ENCODE measurements at regions not wholly inside any gene's neighbourhood (a gene's known extent, or its start where the extent isn't known, plus 50 kb on each side); places are given as distances from the start of the nearest gene placed in this dataset.

DNA sequence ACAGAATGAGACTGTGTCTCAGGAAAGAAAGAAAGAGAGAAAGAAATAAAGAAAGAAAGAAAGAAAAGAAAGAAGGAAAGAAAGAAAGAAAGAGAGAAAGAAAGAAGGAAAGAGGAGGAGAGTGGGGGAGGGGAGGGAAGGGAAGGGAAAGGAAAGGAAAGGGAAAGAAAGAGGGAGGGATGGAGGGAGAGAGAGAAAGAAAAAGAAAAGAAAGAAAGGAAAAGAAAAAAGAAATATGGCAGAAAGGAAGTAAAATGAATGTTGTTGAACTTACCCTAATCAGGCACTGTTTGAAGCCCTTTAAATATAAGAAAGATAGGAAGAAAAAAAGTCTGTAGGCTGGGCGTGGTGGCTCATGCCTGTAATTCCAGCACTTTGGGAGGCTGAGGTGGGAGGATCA, 276.1 kb downstream of the INSC start:
- DNase-seq, result no peak

DNA sequence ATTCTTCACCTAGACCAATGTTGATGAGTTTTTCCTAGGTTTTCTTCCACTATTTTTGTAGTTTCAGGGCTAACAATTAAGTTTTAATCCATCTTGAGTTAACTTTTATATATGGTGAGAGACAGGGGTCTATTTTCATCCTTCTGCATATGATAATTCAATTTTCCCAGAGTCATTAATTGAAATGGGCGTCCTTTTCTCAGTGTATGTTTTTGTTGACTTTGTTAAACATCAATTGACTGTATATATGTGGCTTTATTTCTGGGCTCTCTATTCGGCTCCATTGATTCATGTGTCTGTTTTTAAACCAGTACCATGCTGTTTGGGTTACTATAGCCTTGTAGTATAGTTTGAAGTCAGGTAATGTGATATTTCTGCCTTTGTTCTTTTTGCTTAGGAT, 282.1 kb downstream of the INSC start:
- DNase-seq, result no peak

DNA sequence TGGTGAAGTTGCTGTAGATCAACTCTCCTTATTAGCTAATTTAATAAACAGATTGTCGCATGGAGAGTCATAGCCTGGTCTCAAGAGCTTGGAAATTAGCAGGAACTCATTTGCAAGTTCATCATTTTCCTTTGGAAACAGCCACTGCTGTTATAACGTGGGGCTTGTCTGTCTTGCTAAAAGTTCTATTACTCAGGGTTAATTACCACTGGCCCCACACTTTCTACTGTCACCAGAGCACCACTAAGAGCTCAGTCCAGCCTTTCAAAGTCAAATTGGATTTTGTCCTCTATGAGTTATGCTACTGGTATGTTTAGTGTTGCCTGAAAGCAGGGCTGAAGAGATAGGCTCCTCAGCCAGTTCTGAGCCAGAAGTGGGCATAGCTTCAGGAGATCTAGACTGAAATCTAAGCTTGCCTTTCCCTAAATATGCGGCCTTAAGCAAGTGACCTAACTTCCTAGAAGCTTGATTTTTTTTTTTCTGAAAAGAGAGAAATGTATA, 292.2 kb downstream of the INSC start:
- DNase-seq, result no peak

DNA sequence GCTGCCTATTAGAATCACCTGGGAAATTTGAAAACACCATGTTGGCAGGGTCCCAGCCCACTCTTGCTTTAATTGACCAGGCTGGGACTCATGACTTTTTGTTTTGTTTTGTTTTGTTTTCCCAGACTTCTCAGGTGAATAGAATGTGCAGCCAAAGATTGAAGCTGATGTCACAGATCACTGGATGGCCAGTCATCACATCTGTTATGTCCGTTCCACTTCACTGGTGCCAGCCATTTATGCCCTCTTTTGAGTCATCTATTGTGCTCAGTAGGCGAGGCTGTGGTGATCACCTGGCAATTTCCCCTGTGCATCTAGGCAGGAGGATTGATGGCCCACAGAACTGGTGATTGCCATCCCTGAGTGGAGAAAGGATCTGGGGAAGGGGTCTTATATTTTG, 297.3 kb downstream of the INSC start:
- DNase-seq, result no peak

DNA sequence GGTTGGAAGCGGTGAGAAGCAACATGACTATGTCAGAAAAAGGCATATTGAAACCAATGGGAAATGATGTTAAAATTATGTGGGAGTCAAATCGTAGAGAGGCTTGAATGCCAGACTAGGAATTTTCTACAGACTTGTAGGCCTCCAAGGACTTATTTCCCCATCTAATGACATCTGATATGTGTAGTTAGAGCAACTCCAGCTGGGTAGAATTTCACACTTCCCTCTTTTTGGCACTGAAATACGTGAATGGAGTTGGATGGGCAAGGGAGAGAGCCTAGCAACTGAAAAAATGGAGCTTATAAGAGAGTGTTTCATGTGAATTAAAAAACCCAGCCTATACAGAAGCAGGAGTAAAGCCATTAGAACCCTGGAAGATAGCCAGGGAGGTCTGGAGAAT, 304.2 kb downstream of the INSC start:
- DNase-seq, result no peak

DNA sequence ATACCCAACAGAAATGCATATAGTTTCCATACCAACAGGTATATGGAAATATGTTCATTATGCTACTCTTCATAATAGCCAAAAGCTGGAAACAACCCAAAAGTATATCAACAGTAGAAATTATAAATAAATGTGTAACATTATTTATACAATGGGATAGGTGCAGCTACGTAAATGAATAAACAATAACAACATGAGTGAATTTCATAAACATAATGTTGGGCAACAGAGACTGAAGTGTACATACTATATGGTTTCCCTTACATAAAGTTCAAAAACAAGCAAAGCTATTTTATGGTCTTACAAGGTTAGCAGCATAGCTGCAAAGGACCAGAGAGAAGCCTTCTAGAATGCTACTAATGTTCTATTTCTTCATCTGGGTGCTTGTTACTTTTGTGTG, 305.0 kb downstream of the INSC start:
- DNase-seq, result no peak

DNA sequence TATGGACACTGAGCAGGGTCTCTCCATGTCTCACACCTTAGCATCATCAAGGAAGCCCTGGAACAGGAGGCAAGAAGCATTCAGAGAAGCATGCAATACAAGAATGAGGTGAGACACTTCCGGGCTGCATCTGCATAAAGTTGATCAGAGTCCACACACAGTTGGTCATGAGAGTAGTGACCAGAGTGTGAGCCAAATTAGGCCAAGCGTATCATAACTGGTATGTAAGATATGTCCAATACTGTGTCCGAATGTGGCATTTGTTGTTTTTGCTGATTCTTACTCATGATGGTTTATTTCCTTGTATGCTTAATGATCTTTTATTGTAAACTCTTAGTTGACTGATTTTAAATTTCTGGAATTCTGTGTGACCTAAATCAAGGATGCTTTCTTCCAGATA, 315.7 kb downstream of the INSC start:
- DNase-seq, result no peak

DNA sequence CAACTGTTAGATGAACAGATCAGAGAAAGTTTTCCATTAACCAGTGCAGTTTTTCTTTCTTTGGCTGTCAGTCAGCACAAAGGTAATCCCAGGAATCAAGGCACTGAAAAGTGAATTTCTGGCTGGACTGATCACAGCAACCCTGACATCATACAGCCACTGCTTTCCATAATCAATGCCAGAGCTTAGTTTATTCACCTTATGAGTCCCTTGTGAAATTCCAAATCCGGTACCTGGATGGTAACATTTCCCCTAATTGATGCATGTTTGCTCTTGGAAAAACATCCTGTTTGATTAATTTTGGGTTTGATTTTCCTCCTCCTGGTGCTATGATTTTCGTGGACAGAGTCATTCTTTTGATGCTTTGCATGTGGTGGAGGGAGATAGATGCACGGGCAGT, 319.8 kb downstream of the INSC start:
- no peak for DNase-seq

DNA sequence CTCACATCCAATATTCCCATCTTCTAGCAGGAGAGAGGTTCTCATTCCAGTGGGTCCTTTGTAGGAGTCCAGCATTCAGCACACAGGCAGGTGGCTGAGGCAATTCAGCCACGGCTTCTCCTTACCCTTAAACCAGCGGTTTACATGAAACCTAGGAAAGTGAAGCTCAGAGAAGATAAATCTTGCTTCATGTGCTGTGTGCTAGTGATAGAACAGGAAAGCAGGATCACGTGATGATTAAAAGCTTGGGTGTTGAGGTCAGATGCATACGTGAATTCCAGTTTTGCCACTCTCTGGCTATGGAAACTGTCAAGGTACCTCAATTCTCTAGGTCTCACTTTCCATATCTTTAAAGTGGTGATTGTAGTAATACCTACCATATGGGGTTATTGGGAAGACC, 331.6 kb downstream of the INSC start:
- no peak for DNase-seq

DNA sequence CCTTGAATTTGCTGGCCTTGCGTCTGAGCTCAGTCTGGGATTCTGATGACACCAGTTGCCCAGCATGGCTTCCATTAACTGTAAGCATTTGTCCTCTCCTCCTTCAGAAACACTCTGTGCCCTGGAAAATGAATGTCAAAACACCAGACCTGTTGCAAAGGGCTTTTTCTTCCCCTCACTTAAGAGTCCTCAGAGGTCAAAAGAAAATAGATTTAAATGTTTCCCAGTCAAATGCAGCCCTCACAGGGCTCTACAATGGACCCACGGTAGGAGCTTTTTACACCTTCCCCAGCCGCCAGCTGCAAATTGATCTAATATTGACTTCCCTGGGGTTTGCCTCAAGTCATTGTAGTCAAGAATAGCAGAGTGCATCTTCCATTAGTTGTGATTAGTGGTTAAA, 332.2 kb downstream of the INSC start:
- DNase-seq, result no peak

DNA sequence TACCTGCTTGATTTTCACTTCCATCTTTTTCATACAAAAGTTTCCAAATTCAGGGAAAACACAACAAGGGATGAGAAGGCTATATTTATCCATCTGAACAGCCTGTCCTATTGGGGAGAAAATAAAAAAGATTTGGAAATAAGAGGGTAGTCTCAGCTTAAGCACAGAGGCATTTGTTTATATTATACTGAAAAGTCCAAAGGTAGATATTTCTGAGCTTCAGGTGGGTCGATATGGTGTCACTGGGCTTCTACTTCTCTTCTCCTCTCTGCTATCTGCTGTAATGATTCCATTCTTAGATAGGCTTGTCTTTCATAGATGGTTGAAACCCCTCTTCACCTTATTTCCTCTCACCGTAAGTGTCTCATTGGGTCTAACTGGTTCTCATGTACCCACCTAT, 337.0 kb downstream of the INSC start:
- no peak for DNase-seq

DNA sequence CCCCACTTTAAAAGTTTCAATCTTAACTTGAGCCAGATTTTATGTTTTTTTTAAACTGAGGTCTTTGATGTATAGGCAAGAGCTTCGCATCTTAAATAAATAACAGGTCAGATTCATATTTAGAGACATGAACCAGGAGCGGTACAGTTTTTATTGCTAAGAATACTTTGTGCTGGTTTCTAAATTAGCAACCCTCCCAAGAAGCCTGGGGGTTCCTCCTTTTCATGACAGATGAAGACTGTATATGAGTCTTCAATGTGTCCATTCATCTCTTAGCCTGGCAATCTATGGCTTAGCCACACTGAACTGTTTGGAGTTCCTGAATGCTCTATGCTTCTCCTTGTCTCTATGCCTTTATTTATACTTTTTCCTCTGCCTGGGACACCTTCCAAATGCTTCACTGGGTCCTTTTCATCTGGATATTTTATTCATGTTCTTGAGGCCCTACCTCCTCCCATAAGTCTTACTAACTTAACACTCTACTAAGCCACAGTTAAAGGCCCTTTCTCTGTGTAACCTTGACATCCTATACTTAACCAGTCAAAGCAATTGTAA, 338.6 kb downstream of the INSC start:
- no peak for DNase-seq

DNA sequence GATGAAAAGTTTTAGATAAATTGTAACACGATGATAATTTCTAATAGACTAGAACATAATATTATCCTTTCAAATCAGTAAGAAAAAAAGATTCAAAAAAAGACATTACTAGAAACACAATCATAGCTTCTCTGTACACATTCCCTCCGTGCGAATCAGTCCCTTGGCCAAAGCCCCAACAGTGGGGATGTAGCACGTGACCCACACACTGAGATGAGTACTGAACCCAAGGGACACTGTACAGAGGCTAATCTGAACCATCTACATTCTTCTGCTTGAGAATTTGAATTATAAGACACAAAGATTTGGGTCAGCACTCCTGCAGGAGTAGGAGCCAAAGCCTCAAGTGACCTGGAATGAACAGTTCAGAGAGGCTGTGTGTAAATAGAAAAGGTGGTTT, 353.7 kb downstream of the INSC start:
- no peak for DNase-seq

DNA sequence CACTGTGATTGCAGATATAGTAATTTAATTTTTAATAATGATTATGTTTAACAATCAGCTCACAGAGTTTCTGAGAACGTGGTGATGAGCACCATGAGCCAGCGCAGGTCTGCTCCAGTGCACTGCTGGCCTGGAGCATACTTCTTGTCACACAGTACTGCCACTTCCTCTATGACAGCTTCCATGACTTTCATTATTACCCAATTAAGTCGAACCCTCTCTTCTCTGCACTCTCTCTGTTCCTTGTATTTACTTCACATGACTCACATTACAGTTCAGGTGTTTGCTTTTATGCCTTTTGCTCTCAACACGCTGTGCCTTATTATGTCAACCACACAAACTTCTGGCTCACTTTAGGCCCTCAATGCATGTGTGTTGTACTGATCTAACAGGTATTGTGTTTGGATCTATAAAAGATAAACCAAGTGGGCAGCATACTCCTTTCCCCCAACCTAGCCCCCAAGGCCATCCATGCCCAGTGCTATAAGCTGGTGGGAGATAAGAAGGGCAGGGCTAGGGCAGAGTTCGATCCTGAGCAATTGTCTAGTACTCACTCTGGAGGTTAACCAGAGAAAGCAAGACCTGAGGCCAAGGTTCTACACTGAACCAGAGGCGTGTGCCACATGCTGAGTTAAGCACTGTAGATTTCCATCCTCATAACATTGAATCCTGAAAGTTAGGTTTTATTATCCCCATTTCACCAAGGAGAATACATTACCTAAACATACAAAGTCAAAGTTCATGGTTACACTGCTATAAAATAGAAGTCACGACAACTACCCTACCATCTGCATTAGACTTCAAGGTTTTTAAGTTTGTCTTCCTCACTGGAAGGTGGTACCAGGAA, 356.5 kb downstream of the INSC start:
- DNase-seq, result no peak

DNA sequence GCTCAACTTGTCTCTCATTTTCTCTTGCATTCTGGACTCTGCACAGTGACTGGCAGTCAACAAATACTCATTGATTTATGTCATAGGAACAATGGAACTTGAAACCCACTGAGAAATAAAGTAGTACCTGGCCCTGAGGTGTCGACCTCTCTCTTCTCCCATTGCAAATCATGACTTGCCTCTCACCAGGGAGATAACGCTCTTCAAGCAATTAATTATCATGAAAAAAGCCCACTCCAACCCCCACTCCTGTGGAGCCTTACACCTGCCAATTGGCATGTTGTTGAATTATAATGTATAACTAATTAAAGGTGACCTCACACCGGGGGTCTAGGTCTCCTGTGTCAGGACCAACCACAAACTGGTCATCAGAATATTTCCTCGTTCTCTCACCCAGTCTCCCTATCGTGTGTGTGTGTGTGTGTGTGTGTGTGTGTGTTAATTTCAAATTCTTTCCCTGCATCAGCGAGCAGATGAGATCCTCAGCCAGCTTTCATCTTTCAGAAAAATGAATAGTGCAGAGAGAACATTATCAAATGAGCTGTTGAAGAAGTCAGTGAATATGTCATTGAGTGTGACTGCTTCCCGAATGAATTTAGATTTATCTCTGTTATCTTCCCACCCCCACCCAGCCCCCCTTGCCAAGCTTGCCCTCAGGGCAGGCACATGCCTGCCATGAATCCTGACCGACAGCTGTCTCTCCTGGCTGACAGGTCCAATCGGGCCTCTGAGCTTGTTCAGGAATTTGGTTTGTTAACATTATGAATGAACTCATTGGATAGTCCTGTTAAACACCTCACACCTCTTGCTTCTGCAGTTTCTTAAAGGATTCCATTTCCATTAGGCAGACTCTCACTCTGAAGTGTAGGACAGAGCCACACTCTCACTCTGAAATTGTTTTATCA, 357.4 kb downstream of the INSC start:
- no peak for DNase-seq

DNA sequence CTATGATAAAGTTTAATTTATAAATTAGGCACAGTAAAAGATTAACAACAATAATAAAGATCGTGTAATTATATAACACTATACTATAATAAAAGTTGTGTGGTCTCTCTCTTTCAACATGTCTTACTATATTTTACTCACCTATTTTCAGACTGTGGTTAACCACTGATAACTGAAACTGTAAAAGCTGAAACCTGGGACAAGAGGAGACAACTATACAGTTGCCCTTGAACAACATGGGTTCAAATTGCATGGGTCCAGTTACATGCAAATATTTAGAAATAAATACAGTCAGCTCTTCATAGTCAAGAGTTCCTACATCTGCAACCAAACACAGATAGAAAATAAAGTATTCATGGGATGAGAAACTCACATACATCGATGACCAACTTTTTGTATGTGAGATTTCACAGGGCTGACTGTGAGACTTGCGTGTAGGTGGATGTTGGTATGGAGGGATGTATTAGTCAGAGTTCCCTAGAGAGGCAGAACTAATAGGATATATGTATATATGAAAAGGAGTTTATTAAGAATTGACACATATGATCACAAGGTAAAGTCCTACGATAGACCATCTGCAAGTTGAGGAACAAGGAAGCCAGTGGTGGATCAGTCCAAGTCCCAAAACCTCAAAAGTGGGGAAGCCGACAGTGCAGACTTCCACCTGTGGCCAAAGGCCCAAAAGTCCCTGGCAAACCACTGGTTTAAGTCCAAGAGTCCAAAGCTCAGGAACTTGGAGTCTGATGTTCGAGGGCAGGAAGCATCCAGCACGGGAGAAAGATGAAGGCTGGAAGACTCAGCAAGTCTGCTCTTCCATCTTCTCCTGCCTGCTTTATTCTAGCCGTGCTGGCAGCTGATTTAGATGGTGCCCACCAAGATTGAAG, 359.5 kb downstream of the INSC start:
- DNase-seq, result no peak

DNA sequence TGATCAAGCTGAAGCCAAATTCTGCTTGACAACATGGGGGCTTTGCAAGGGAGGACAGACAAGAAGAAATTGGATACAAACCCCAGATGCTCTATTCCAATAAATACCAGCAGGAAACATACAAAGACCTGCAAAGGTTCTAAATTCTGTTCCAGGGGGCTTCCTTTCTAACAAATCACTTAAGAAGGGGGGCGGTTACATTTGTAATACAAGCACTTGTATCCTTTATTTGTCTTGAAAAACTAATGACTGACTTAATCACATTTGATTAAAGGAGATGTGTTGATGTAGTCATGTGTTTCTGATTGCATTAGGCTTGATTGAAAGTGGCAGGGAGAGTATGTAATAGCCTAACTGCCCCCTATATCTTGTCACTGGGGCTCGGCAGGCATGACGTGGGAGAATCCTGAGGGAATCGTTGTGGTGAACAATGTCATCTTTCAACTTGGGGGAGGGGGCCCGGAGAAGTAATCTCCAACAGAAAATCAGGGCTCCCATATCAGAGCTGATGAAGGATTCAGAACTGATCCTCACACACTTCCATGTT, 361.7 kb downstream of the INSC start:
- no peak for DNase-seq

DNA sequence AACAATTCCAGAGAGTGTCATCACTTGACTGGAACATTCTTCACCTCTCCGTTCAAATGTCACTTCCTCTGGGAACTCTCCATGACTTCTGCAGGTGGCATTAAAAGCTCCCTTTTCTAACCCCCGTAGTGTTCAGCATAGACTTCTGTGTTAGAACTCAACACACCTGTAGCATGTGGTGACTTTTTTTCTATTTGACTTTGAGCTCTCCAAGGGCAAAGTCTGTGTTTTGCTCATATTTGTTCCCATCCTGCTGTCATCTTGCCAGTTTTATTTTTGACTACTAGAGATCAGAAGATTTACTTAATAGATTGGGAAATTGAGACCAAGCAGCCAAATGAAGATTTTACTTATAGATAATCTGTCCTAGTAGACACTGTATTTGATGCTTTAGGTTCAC, 367.1 kb downstream of the INSC start:
- DNase-seq, result no peak

DNA sequence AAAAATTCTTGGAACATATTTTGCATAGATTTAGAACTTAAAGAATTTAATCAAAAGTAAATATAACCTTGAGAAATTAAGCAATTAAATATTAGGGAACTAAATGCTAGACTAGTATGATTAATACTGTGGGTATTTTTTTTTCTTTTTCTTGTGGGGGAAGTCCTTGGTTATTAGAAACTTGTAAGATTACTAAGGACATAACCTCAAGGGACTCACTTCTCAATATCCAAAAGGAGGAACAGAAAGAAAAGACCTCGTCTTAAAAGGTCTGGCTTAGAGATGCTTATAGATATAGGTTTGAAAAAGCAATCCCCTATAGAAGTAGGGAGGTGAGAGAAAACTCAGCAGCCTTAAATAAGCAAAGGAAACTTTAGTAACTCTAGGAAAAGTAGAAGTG, 368.5 kb downstream of the INSC start:
- DNase-seq, result no peak

DNA sequence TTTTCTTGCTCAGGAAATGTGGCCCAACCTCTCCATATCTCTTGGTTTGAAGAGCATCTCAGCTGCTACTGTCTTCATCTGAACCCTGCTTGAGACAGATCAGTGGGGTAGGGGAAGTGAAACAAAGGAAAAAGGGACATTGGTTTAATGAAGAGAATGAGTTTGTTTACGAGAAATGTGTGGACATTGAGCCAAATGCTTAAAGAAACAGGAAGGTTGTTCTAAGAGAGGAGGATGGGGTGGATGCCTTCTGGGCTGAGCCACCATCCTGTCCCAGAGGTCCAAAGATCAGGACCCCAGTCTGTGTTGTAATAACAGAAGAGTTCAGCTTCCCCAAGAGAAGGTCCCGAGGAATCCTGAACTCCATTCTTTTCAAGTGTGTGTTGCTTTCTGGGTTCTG, 369.7 kb downstream of the INSC start:
- no peak for DNase-seq

DNA sequence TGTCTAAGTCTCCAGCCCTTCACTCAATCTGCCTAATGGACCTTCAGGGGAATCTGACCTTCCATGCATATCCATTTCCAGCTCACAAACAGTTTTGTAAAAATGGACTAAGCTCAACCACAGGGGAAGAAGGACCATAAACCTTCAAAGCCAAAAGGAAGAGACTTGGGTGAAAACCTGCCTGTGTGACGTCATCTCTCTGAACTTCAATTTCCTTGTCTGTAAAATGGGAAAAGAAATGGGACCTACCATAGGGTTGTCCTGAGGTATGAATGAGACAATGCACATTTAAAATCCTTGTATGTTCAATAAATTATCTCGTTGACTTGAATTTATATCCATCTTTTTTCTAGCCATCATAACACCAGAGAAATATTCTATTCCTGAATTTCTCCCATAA, 370.7 kb downstream of the INSC start:
- DNase-seq, result no peak

DNA sequence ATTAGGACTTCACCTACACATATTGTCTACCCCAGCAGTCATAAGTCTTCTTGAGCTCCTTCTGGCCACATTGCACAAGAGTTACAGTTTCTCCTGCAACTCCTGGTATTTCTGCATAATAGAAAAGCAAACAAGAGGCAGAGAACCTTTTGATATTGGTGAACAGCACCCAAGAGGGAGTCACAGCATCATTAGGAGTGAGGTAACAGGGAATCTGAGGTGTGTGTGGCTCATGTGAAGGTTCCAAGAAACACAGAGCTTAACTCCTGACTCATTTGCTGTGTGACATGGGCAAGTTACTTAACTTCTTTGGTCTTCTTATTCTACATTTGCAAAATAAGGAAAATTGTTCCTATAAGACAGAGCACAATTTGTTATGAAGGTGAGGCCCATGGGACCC, 374.6 kb downstream of the INSC start:
- DNase-seq, result no peak
